Lung microvascular endothelial cell (primary cell): ENCODE measurements at regions not wholly inside any gene's neighbourhood (a gene's known extent, or its start where the extent isn't known, plus 50 kb on each side); places are given as distances from the start of the nearest gene placed in this dataset.
A peak's percentile ranks its signal among the peaks of the same experiment; 100 is the strongest.

Source experiments
- DNase-seq, 2 donors: peaks; one replicate each; pipeline versions ENCODE4 v3.0.0 to v3.0.0-alpha.2; 2010; ENCODE audit warnings: low read depth in 2 of 2

GRCh38 chr18:39946623-39947061, 2008.4 kb upstream of the PIK3C3 start:
- peak; percentile 29 to 73 for DNase-seq

GRCh38 chr18:39945076-39945475, 2010.0 kb upstream of the PIK3C3 start:
- no peak for DNase-seq

GRCh38 chr18:39942702-39943101, 2012.3 kb upstream of the PIK3C3 start:
- no peak for DNase-seq

GRCh38 chr18:39938676-39939608, 2016.1 kb upstream of the PIK3C3 start:
- DNase-seq = peak in 1 of 2 donors; percentile 40

- DNase-seq = peak in 1 of 2 donors; percentile 79
These were observed 2019.4 kb upstream of the PIK3C3 start for GRCh38 chr18:39935598-39935997.

- DNase-seq = no peak
These were observed 2036.2 kb upstream of the PIK3C3 start for GRCh38 chr18:39918847-39919246.

GRCh38 chr18:39913672-39914366, 2041.2 kb upstream of the PIK3C3 start:
- no peak for DNase-seq

- DNase-seq = no peak
These were observed 2043.3 kb upstream of the PIK3C3 start for GRCh38 chr18:39911716-39912115.

- DNase-seq = no peak
These were observed 2045.3 kb upstream of the PIK3C3 start for GRCh38 chr18:39909706-39910105.

- peak in 1 of 2 donors; percentile 1 for DNase-seq
These were observed 2068.9 kb upstream of the PIK3C3 start for GRCh38 chr18:39886136-39886535.

- DNase-seq = no peak
These were observed 2082.4 kb upstream of the PIK3C3 start for GRCh38 chr18:39872651-39873050.

- DNase-seq = no peak
These were observed 2083.1 kb upstream of the PIK3C3 start for GRCh38 chr18:39871961-39872360.

GRCh38 chr18:39870591-39870990, 2084.4 kb upstream of the PIK3C3 start:
- no peak for DNase-seq

- peak in 1 of 2 donors; percentile 77 for DNase-seq
These were observed 2091.1 kb upstream of the PIK3C3 start for GRCh38 chr18:39863916-39864315.

GRCh38 chr18:39862341-39862740, 2092.7 kb upstream of the PIK3C3 start:
- DNase-seq = no peak

GRCh38 chr18:39854291-39854690, 2100.7 kb upstream of the PIK3C3 start:
- peak in 1 of 2 donors; percentile 1 for DNase-seq

GRCh38 chr18:39846265-39846664, 2108.8 kb upstream of the PIK3C3 start:
- no peak for DNase-seq

GRCh38 chr18:39845631-39846030, 2109.4 kb upstream of the PIK3C3 start:
- DNase-seq = no peak

GRCh38 chr18:39845106-39845505, 2109.9 kb upstream of the PIK3C3 start:
- DNase-seq = peak in 1 of 2 donors; percentile 19

GRCh38 chr18:39843546-39843945, 2111.5 kb upstream of the PIK3C3 start:
- no peak for DNase-seq

GRCh38 chr18:39842366-39842914, 2112.6 kb upstream of the PIK3C3 start:
- DNase-seq = peak in 1 of 2 donors; percentile 1
